HCT116 (cell line): ENCODE measurements at regions not wholly inside any gene's neighbourhood (a gene's known extent, or its start where the extent isn't known, plus 50 kb on each side); places are given as distances from the start of the nearest gene placed in this dataset.

Experiments used
- ATAC-seq: fragments of 200-7000 bp; cut with Tn5 transposase; 2 replicates; pipeline ENCODE4 v1.9.1; 2020; ENCODE audit warnings: mild to moderate bottlenecking, moderate library complexity
- BruUV-seq: library from RNA; stranded (reverse); fragments of 400-500 nt; replicated peaks from 2 replicates; lab custom pipeline; 2021; lab: Mats Ljungman, UMichigan
- CTCF ChIA-PET: fragments of 300-600 bp; sonication (Branson Sonifier 250); formaldehyde crosslinking; loops from one replicate; lab custom pipeline; 2021; ENCODE audit warnings: antibody characterized with exemption; lab: Charles Lee
- POLR2A ChIA-PET: fragments of 300-600, 350-600 bp; sonication (Branson Sonifier 250); formaldehyde crosslinking; loops from one replicate; lab custom pipeline; 2021; ENCODE audit warnings: antibody characterized with exemption; lab: Charles Lee
- RAD21 ChIA-PET, 2 experiments: fragments of 300-600 bp; sonication (Branson Sonifier 250); formaldehyde crosslinking; loops; one replicate each; lab custom pipeline; 2023; ENCODE audit warnings: low total read pairs in 2 of 2; ENCODE audit not compliant: uncharacterized antibody in 2 of 2, unreplicated experiment in 2 of 2, low non-redundant PET in 1 of 2; lab: Charles Lee
- DNase-seq: peaks from one replicate; pipeline ENCODE4 v3.0.0-alpha.2; 2010; ENCODE audit warnings: low read depth, low spot score
- H2AFZ ChIP-seq: fragments of 200-600 bp; shearing (Covaris generic), sonication (generic); 2 replicates; pipeline ENCODE4 v1.6.1; 2017; ENCODE audit warnings: low read depth, mixed run types, mixed read lengths, antibody characterized with exemption, low read length; ENCODE audit not compliant: poor library complexity, severe bottlenecking
- H3K27ac ChIP-seq: 2 replicates; pipeline ENCODE4 v1.5.1; 2012; ENCODE audit warnings: low read depth, low read length
- H3K27me3 ChIP-seq: fragments of 200-600 bp; sonication (generic); 2 replicates; pipeline ENCODE4 v1.6.1; 2016; ENCODE audit warnings: mixed run types, low read length, mixed read lengths; ENCODE audit not compliant: insufficient read depth
- H3K36me3 ChIP-seq, 2 experiments: fragments of 200-500 bp in 1 of 2; fragments of 200-600 bp in 1 of 2; sonication (Bioruptor generic) in 1 of 2; sonication (generic) in 1 of 2; 2 replicates each; pipeline versions ENCODE4 v1.5.1 to v1.6.1; 2014 to 2016; ENCODE audit warnings: low read length in 2 of 2, inconsistent platforms in 1 of 2, mixed read lengths in 1 of 2, mixed run types in 1 of 2; ENCODE audit not compliant: insufficient read depth in 2 of 2, control insufficient read depth in 1 of 2
- H3K4me1 ChIP-seq, 2 experiments: fragments of 200-600 bp in 1 of 2; sonication (generic) in 1 of 2; 2 replicates each; pipeline versions ENCODE4 v1.5.1 to v1.6.1; 2012 to 2017; ENCODE audit warnings: low read length in 2 of 2, inconsistent platforms in 1 of 2, mild to moderate bottlenecking in 1 of 2, mixed read lengths in 1 of 2, mixed run types in 1 of 2, moderate library complexity in 1 of 2; ENCODE audit not compliant: insufficient read depth in 2 of 2, control insufficient read depth in 1 of 2
- H3K4me2 ChIP-seq: fragments of 200-600 bp; sonication (generic); 2 replicates; pipeline ENCODE4 v1.6.1; 2017; ENCODE audit warnings: mixed run types, low read length, mixed read lengths
- H3K4me3 ChIP-seq, 2 experiments: fragments of 200-600 bp in 1 of 2; sonication (generic) in 1 of 2; replicated peaks in 1 of 2; 2 replicates each; pipeline ENCODE4 v1.5.1; 2011 to 2016; ENCODE audit warnings: low read length in 2 of 2, control low read depth in 1 of 2, low read depth in 1 of 2, mild to moderate bottlenecking in 1 of 2, mixed read lengths in 1 of 2, mixed run types in 1 of 2
- H3K79me2 ChIP-seq: fragments of 200-600 bp; sonication (generic); 2 replicates; pipeline ENCODE4 v1.6.1; 2017; ENCODE audit warnings: mild to moderate bottlenecking, mixed run types, low read length, moderate library complexity, mixed read lengths; ENCODE audit not compliant: insufficient read depth
- H3K9ac ChIP-seq: fragments of 200-600 bp; sonication (generic); 2 replicates; pipeline ENCODE4 v1.6.1; 2016; ENCODE audit warnings: low read length, mixed read lengths
- H3K9me2 ChIP-seq: fragments of 200-600 bp; sonication (generic), shearing (Covaris generic); 2 replicates; pipeline ENCODE4 v1.6.1; 2017; ENCODE audit warnings: mixed run types, mild to moderate bottlenecking, moderate library complexity; ENCODE audit not compliant: insufficient read depth
- H3K9me3 ChIP-seq, 2 experiments: fragments of 200-500 bp in 1 of 2; fragments of 200-600 bp in 1 of 2; sonication (Bioruptor generic) in 1 of 2; sonication (generic) in 1 of 2; 2 replicates each; pipeline ENCODE4 v1.6.1; 2014 to 2017; ENCODE audit warnings: low read length in 2 of 2, mixed read lengths in 2 of 2, inconsistent platforms in 1 of 2, low read depth in 1 of 2, mild to moderate bottlenecking in 1 of 2, mixed run types in 1 of 2, moderate library complexity in 1 of 2; ENCODE audit not compliant: control insufficient read depth in 1 of 2, insufficient read depth in 1 of 2
- H4K20me1 ChIP-seq: fragments of 200-600 bp; sonication (generic), shearing (Covaris generic); 2 replicates; pipeline ENCODE4 v1.6.1; 2017; ENCODE audit warnings: mixed run types, mild to moderate bottlenecking, moderate library complexity; ENCODE audit not compliant: insufficient read depth
- RAD21 ChIP-seq: IDR thresholded peaks from 2 replicates; pipeline ENCODE4 v1.6.1; 2012; ENCODE audit warnings: low read depth, mild to moderate bottlenecking
- SIN3A ChIP-seq: IDR thresholded peaks from 2 replicates; pipeline ENCODE4 v1.6.1; 2012; ENCODE audit warnings: low read depth
- TCF7L2 ChIP-seq: IDR thresholded peaks from 2 replicates; pipeline ENCODE4 v1.7.0; 2011; ENCODE audit warnings: borderline replicate concordance, inconsistent platforms; ENCODE audit not compliant: insufficient read depth, insufficient read length; ENCODE audit errors: extremely low read depth
- intact Hi-C: fragments of 100-400 bp; cut with micrococcal nuclease; formaldehyde crosslinking; loops from 2 replicates; pipeline ENCODE4 v1.10.0; 2022
- TF ChIP-seq, protein P1 (sequence below): IDR thresholded peaks from 2 replicates; pipeline ENCODE4 v1.6.1; 2012; ENCODE audit warnings: low read depth
- TF ChIP-seq, protein P2 (sequence below), 3 experiments: fragments of 200-600 bp in 1 of 3; sonication (generic) in 1 of 3; IDR thresholded peaks in 2 of 3; conservative IDR thresholded peaks in 1 of 3; 2 replicates each; pipeline ENCODE4 v1.5.1; 2012 to 2017; ENCODE audit warnings: low read depth in 2 of 3, low read length in 2 of 3, antibody characterized with exemption in 1 of 3, borderline replicate concordance in 1 of 3, control low read depth in 1 of 3, mild to moderate bottlenecking in 1 of 3, mixed read lengths in 1 of 3, mixed run types in 1 of 3, moderate library complexity in 1 of 3; ENCODE audit not compliant: insufficient read depth in 1 of 3

DNA sequence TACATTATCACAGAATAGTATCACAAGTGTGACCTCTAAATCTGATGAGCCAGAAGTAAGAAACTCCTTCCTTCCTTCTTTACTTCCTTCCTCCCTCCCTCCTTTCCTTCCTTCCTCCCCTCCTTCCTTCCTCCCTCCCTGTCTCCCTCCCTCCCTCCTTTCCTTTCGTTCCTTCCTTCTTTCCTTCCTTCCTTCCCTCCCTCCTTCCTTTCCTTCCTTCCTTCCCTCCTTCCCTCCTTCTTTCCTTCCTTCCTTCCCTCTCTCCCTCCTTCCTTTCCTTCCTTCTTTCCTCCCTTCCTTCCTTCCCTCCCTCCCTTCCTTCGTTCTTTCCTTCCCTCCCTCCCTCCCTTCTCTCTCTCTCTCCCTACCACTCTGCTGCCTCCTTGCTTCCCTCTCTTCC, 359.2 kb downstream of the OSR1 start:
- DNase-seq (no peak), ATAC-seq (no peak)
- Histone ChIP-seq H3K27me3 (0 out of 2 replicates have a peak, but pooled peaks cover 4% of the 10 kb centered on the region), H3K36me3 (no peaks in the 10 kb centered on the region), H3K27ac (no peak overlapping the region), H3K79me2 (no peaks in the 10 kb centered on the region), H3K4me2 (no peak overlapping the region), H3K9ac (no peak overlapping the region), H3K9me3 (no peaks in the 10 kb centered on the region), H4K20me1 (no peaks in the 10 kb centered on the region), H3K4me1 (no peaks in the 10 kb centered on the region), H3K9me2 (no peaks in the 10 kb centered on the region), H3K4me3 (no peak overlapping the region), H2AFZ (no peak overlapping the region)
- intact Hi-C loops: no loop called here
- ChIA-PET POLR2A (no interaction called here), RAD21 (no interaction called here), CTCF (no interaction called here)
- BruUV-seq: no TSS peak
- TF ChIP-seq RAD21: no peak
- TF ChIP-seq TCF7L2: no peak
- TF ChIP-seq, protein P1, sequence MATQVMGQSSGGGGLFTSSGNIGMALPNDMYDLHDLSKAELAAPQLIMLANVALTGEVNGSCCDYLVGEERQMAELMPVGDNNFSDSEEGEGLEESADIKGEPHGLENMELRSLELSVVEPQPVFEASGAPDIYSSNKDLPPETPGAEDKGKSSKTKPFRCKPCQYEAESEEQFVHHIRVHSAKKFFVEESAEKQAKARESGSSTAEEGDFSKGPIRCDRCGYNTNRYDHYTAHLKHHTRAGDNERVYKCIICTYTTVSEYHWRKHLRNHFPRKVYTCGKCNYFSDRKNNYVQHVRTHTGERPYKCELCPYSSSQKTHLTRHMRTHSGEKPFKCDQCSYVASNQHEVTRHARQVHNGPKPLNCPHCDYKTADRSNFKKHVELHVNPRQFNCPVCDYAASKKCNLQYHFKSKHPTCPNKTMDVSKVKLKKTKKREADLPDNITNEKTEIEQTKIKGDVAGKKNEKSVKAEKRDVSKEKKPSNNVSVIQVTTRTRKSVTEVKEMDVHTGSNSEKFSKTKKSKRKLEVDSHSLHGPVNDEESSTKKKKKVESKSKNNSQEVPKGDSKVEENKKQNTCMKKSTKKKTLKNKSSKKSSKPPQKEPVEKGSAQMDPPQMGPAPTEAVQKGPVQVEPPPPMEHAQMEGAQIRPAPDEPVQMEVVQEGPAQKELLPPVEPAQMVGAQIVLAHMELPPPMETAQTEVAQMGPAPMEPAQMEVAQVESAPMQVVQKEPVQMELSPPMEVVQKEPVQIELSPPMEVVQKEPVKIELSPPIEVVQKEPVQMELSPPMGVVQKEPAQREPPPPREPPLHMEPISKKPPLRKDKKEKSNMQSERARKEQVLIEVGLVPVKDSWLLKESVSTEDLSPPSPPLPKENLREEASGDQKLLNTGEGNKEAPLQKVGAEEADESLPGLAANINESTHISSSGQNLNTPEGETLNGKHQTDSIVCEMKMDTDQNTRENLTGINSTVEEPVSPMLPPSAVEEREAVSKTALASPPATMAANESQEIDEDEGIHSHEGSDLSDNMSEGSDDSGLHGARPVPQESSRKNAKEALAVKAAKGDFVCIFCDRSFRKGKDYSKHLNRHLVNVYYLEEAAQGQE: no peak
- TF ChIP-seq, protein P2, sequence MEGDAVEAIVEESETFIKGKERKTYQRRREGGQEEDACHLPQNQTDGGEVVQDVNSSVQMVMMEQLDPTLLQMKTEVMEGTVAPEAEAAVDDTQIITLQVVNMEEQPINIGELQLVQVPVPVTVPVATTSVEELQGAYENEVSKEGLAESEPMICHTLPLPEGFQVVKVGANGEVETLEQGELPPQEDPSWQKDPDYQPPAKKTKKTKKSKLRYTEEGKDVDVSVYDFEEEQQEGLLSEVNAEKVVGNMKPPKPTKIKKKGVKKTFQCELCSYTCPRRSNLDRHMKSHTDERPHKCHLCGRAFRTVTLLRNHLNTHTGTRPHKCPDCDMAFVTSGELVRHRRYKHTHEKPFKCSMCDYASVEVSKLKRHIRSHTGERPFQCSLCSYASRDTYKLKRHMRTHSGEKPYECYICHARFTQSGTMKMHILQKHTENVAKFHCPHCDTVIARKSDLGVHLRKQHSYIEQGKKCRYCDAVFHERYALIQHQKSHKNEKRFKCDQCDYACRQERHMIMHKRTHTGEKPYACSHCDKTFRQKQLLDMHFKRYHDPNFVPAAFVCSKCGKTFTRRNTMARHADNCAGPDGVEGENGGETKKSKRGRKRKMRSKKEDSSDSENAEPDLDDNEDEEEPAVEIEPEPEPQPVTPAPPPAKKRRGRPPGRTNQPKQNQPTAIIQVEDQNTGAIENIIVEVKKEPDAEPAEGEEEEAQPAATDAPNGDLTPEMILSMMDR (IDR thresholded peaks at IDR 0.05 in 2 of 3, conservative IDR thresholded peaks at IDR 0.05 in 1 of 3; ENCODE audit: borderline replicate concordance in 1 of 3, insufficient read depth in 1 of 3, low read depth in 2 of 3, low read length in 2 of 3): no peak
- TF ChIP-seq SIN3A: no peak
